Sigmoid colon (tissue), 6 donors: ENCODE measurements at regions not wholly inside any gene's neighbourhood (a gene's known extent, or its start where the extent isn't known, plus 50 kb on each side); places are given as distances from the start of the nearest gene placed in this dataset.

ENCODE experiments used
- DNase-seq: peaks from one replicate; pipeline ENCODE4 v3.0.0-alpha.2; 2019
- H3K27ac ChIP-seq, 4 donors: fragments of 200-600 bp; sonication (generic); one replicate each; pipeline ENCODE4 v1.5.1; 2016 to 2019; ENCODE audit warnings: mild to moderate bottlenecking in 1 of 4
- H3K27me3 ChIP-seq, 3 donors: fragments of 200-600 bp; sonication (generic); one replicate each; pipeline ENCODE4 v1.5.1; 2019; ENCODE audit warnings: mild to moderate bottlenecking in 1 of 3
- H3K36me3 ChIP-seq, 4 donors: fragments of 200-600 bp; sonication (generic); one replicate each; pipeline ENCODE4 v1.5.1; 2016 to 2019
- H3K4me1 ChIP-seq, 4 donors: fragments of 200-600 bp; sonication (generic); one replicate each; pipeline ENCODE4 v1.5.1; 2017 to 2019
- H3K4me3 ChIP-seq, 4 donors: fragments of 200-600 bp; sonication (generic); one replicate each; pipeline ENCODE4 v1.5.1; 2017 to 2019; ENCODE audit warnings: mild to moderate bottlenecking in 2 of 4, moderate library complexity in 1 of 4
- H3K9me3 ChIP-seq, 4 donors: fragments of 200-600 bp in 3 of 4; sonication (generic) in 3 of 4; one replicate each; pipeline versions ENCODE4 v1.5.1 to v1.6.1; 2013 to 2019
- CTCF ChIP-seq, 4 experiments: fragments of 450-650 bp in 3 of 4; fragments of 200-600 bp in 1 of 4; IDR thresholded peaks; one replicate each; pipeline ENCODE4 v1.5.1; 2016 to 2019; ENCODE audit warnings: antibody characterized with exemption in 4 of 4, mild to moderate bottlenecking in 3 of 4, moderate library complexity in 2 of 4
- EP300 ChIP-seq, 4 donors: sonication (generic); formaldehyde crosslinking; IDR thresholded peaks; one replicate each; pipeline ENCODE4 v1.6.1; 2017; ENCODE audit warnings: antibody characterized with exemption in 4 of 4
- POLR2A ChIP-seq, 2 donors: fragments of 450-650 bp; IDR thresholded peaks; one replicate each; pipeline ENCODE4 v1.6.1; 2016; ENCODE audit warnings: antibody characterized with exemption in 2 of 2, mild to moderate bottlenecking in 2 of 2, moderate library complexity in 2 of 2
- POLR2AphosphoS5 ChIP-seq, 4 donors: sonication (generic); formaldehyde crosslinking; IDR thresholded peaks; one replicate each; pipeline ENCODE4 v1.6.1; 2017; ENCODE audit warnings: antibody characterized with exemption in 4 of 4
- WGBS, 2 donors: extraction: QIAGEN DNeasy Blood & Tissue Kit; methylation state at CpG; one replicate each; pipeline ENCODE4 v1.1.7; 2013; 5-methylcytosine and 5-hydroxymethylcytosine counted together
- intact Hi-C: fragments of 100-400 bp; cut with DNase I; formaldehyde crosslinking; loops from one replicate; pipeline ENCODE4 v1.15.1; 2023
- donor health status: healthy with polysubstance abuse.
- donor health status: healthy.

GRCh38 chr14:43043850-43044249 lies 1437.2 kb downstream of the LRFN5 start:
- no peak for TF ChIP-seq POLR2AphosphoS5 (IDR thresholded peaks at IDR 0.05)
- no peak for TF ChIP-seq EP300 (IDR thresholded peaks at IDR 0.05)
- no peak for TF ChIP-seq POLR2A (IDR thresholded peaks at IDR 0.05)
- TF ChIP-seq CTCF (IDR thresholded peaks at IDR 0.05) = no peak
- Histone ChIP-seq H3K27me3 (no peaks in the 10 kb centered on the region), H3K4me3 (no peak overlapping the region), H3K4me1 (no peaks in the 10 kb centered on the region), H3K9me3 (no peaks in the 10 kb centered on the region), H3K36me3 (no peaks in the 10 kb centered on the region), H3K27ac (no peak overlapping the region)
- DNase-seq = no peak
- intact Hi-C loops = no loop called here

GRCh38 chr14:43042408-43042807 lies 1435.7 kb downstream of the LRFN5 start:
- Histone ChIP-seq H3K4me1 (no peaks in the 10 kb centered on the region), H3K36me3 (no peaks in the 10 kb centered on the region), H3K9me3 (no peaks in the 10 kb centered on the region), H3K4me3 (no peak overlapping the region), H3K27me3 (no peaks in the 10 kb centered on the region), H3K27ac (no peak overlapping the region)
- no peak for DNase-seq
- intact Hi-C loops = no loop called here
- WGBS, 2 donors = 33 to 43% methylated on average over 2 of the region's 2 CpGs
- no peak for TF ChIP-seq POLR2A (IDR thresholded peaks at IDR 0.05)
- no peak for TF ChIP-seq EP300 (IDR thresholded peaks at IDR 0.05)
- TF ChIP-seq CTCF (IDR thresholded peaks at IDR 0.05) = no peak
- TF ChIP-seq POLR2AphosphoS5 (IDR thresholded peaks at IDR 0.05) = no peak

- 59 to 79% methylated on average over 3 of the region's 3 CpGs for WGBS, 2 donors
- Histone ChIP-seq H3K27me3 (no peaks in the 10 kb centered on the region), H3K27ac (no peak overlapping the region), H3K36me3 (no peaks in the 10 kb centered on the region), H3K9me3 (no peaks in the 10 kb centered on the region), H3K4me1 (no peaks in the 10 kb centered on the region), H3K4me3 (no peak overlapping the region)
- intact Hi-C loops = no loop called here
- TF ChIP-seq POLR2A (IDR thresholded peaks at IDR 0.05) = no peak
- no peak for TF ChIP-seq CTCF (IDR thresholded peaks at IDR 0.05)
- no peak for TF ChIP-seq EP300 (IDR thresholded peaks at IDR 0.05)
- TF ChIP-seq POLR2AphosphoS5 (IDR thresholded peaks at IDR 0.05) = no peak
- no peak for DNase-seq
Observed at GRCh38 chr14:43041976-43042375, 1435.3 kb downstream of the LRFN5 start.

- H3K27ac ChIP-seq = no peak overlapping the region
- H3K4me3 ChIP-seq = no peak overlapping the region
- H3K9me3 ChIP-seq = no peaks in the 10 kb centered on the region
- no peaks in the 10 kb centered on the region for H3K36me3 ChIP-seq
- 90 to 93% methylated on average over 3 of the region's 3 CpGs for WGBS, 2 donors
- DNase-seq = no peak
- TF ChIP-seq CTCF (IDR thresholded peaks at IDR 0.05) (no peak), EP300 (IDR thresholded peaks at IDR 0.05) (no peak), POLR2AphosphoS5 (IDR thresholded peaks at IDR 0.05) (no peak)
- no peaks in the 10 kb centered on the region for H3K27me3 ChIP-seq
- intact Hi-C loops = no loop called here
- no peaks in the 10 kb centered on the region for H3K4me1 ChIP-seq
Observed at GRCh38 chr14:43041207-43041606, 1434.5 kb downstream of the LRFN5 start.

GRCh38 chr14:43039881-43040280 lies 1433.2 kb downstream of the LRFN5 start:
- DNase-seq = no peak
- Histone ChIP-seq H3K27ac (no peak overlapping the region), H3K27me3 (no peaks in the 10 kb centered on the region), H3K9me3 (no peaks in the 10 kb centered on the region), H3K4me3 (no peak overlapping the region), H3K4me1 (no peaks in the 10 kb centered on the region), H3K36me3 (no peaks in the 10 kb centered on the region)
- WGBS, 2 donors = 81 to 93% methylated on average over 2 of the region's 2 CpGs
- no peak for TF ChIP-seq POLR2AphosphoS5 (IDR thresholded peaks at IDR 0.05)
- intact Hi-C loops = no loop called here
